GM23248 (cell line): ENCODE measurements at regions not wholly inside any gene's neighbourhood (a gene's known extent, or its start where the extent isn't known, plus 50 kb on each side); places are given as distances from the start of the nearest gene placed in this dataset.

Experiments
- EZH2 ChIP-seq: fragments of 200-600 bp; sonication (generic); IDR thresholded peaks from 2 replicates; pipeline ENCODE4 v1.6.1; 2018; ENCODE audit warnings: antibody characterized with exemption, mild to moderate bottlenecking; ENCODE audit not compliant: insufficient read depth, poor library complexity, severe bottlenecking
- EZH2phosphoT487 ChIP-seq: fragments of 200-600 bp; sonication (generic); IDR thresholded peaks from 2 replicates; pipeline ENCODE4 v1.6.1; 2018; ENCODE audit warnings: antibody characterized with exemption, moderate library complexity, mild to moderate bottlenecking, low read depth; ENCODE audit not compliant: insufficient read depth

DNA sequence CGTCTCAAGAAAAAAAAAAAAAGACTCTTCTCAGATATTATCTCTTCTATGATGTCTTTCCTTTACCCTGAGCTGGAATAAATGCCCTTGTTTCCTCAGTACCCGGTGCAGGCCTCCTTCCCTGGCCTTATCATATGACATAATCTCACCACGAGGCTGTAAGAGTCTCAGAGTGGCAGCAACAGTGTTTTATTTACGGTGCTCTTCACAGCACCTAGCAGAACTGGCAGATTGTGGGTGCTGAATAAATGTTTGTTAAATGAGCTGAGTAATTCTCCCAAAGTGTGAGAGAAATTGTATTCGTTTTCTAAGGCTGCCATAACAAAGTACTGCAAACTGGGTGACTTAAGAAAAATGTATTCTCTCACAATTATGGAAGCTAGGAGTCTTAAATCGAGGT, 82.8 kb upstream of the CD28 start:
- TF ChIP-seq EZH2 (no peak), EZH2phosphoT487 (no peak)
